Panc1 (cell line): ENCODE measurements at regions not wholly inside any gene's neighbourhood (a gene's known extent, or its start where the extent isn't known, plus 50 kb on each side); places are given as distances from the start of the nearest gene placed in this dataset.

Experiments
- ATAC-seq: fragments of 200-7000 bp; cut with Tn5 transposase; 2 replicates; pipeline ENCODE4 v1.9.1; 2020; ENCODE audit warnings: mild to moderate bottlenecking, moderate library complexity
- BruUV-seq: library from RNA; stranded (reverse); fragments of 400-500 nt; replicated peaks from 2 replicates; lab custom pipeline; 2021; lab: Mats Ljungman, UMichigan
- CTCF ChIA-PET: fragments of 300-600 bp; sonication (Branson Sonifier 250); formaldehyde crosslinking; loops from one replicate; lab custom pipeline; 2022; ENCODE audit warnings: antibody characterized with exemption; lab: Charles Lee
- POLR2A ChIA-PET: fragments of 300-600 bp; sonication (Branson Sonifier 250); formaldehyde crosslinking; loops from one replicate; lab custom pipeline; 2022; ENCODE audit warnings: antibody characterized with exemption; lab: Charles Lee
- DNase-seq: peaks from one replicate; pipeline ENCODE4 v3.0.0-alpha.2; 2010; ENCODE audit warnings: low read depth, low spot score
- H3K27ac ChIP-seq: 2 replicates; pipeline ENCODE4 v1.5.1; 2011; ENCODE audit warnings: mild to moderate bottlenecking, low read length, inconsistent platforms
- H3K27me3 ChIP-seq: fragments of 200-500 bp; sonication (Bioruptor generic); 2 replicates; pipeline ENCODE4 v1.6.0; 2014; ENCODE audit warnings: low read length, inconsistent platforms; ENCODE audit not compliant: control insufficient read depth, insufficient read depth
- H3K36me3 ChIP-seq: fragments of 200-500 bp; sonication (Bioruptor generic); 2 replicates; pipeline ENCODE4 v1.5.1; 2014; ENCODE audit warnings: inconsistent platforms, mild to moderate bottlenecking, low read length, moderate library complexity; ENCODE audit not compliant: control insufficient read depth, insufficient read depth
- H3K4me1 ChIP-seq: 2 replicates; pipeline ENCODE4 v1.5.1; 2011; ENCODE audit warnings: inconsistent platforms, mild to moderate bottlenecking, low read length, moderate library complexity; ENCODE audit not compliant: control insufficient read depth, insufficient read depth
- H3K4me3 ChIP-seq, 2 experiments: 2 replicates each; pipeline ENCODE4 v1.5.1; 2011 to 2012; ENCODE audit warnings: low read depth in 2 of 2, low read length in 2 of 2, mild to moderate bottlenecking in 2 of 2, inconsistent platforms in 1 of 2, moderate library complexity in 1 of 2
- H3K9me3 ChIP-seq: fragments of 200-500 bp; sonication (Bioruptor generic); 2 replicates; pipeline ENCODE4 v1.5.1; 2014; ENCODE audit warnings: low read depth, mild to moderate bottlenecking, inconsistent platforms, low read length, moderate library complexity; ENCODE audit not compliant: control insufficient read depth, insufficient read depth
- CTCF ChIP-seq: fragments of 450-650 bp; IDR thresholded peaks from 2 replicates; pipeline ENCODE4 v1.5.1; 2017; ENCODE audit warnings: mild to moderate bottlenecking
- POLR2AphosphoS5 ChIP-seq: IDR thresholded peaks from 2 replicates; pipeline ENCODE4 v1.6.1; 2012; ENCODE audit warnings: mild to moderate bottlenecking, low read depth, low read length, moderate library complexity
- REST ChIP-seq, 2 experiments: IDR thresholded peaks; 2 replicates each; pipeline ENCODE4 v1.6.1; 2011 to 2012; ENCODE audit warnings: low read depth in 2 of 2, control low read depth in 1 of 2, low read length in 1 of 2, mild to moderate bottlenecking in 1 of 2, moderate library complexity in 1 of 2; ENCODE audit not compliant: insufficient read depth in 1 of 2
- SIN3A ChIP-seq: IDR thresholded peaks from 2 replicates; pipeline ENCODE4 v1.6.1; 2012; ENCODE audit warnings: low read depth, mild to moderate bottlenecking, low read length, moderate library complexity, borderline replicate concordance; ENCODE audit not compliant: insufficient read depth
- TCF7L2 ChIP-seq: IDR thresholded peaks from 2 replicates; pipeline ENCODE4 v1.6.1; 2011; ENCODE audit warnings: mild to moderate bottlenecking, low read depth, low read length, inconsistent platforms
- in situ Hi-C: cut with HindIII; loops from 2 replicates; pipeline ENCODE4 v1.10.0; 2016; ENCODE audit warnings: low sequenced_read_pairs, low pct_unique_long_range_greater_than_20kb
- intact Hi-C: fragments of 100-400 bp; cut with micrococcal nuclease; formaldehyde crosslinking; loops from one replicate; pipeline ENCODE4 v1.10.0; 2022; ENCODE audit not compliant: unreplicated experiment

- Histone ChIP-seq H3K27ac (no peak overlapping the region), H3K4me1 (no peaks in the 10 kb centered on the region), H3K9me3 (no peaks in the 10 kb centered on the region), H3K4me3 (no peak overlapping the region), H3K36me3 (no peaks in the 10 kb centered on the region), H3K27me3 (no peaks in the 10 kb centered on the region)
- ATAC-seq = no peak
- TF ChIP-seq SIN3A = no peak
- TF ChIP-seq POLR2AphosphoS5 = no peak
- TF ChIP-seq TCF7L2 = no peak
- no peak for TF ChIP-seq CTCF
- no peak for TF ChIP-seq REST (IDR thresholded peaks at IDR 0.05; ENCODE audit: insufficient read depth in 1 of 2, low read depth in 2 of 2, low read length in 1 of 2)
- ChIA-PET CTCF (no interaction called here), POLR2A (no interaction called here)
- in situ Hi-C loops (no loop called here), intact Hi-C loops (no loop called here)
- no TSS peak for BruUV-seq
- DNase-seq = no peak
Measured at GRCh38 chrX:124960454-124960853, 359.2 kb upstream of the TEX13C start.

- in situ Hi-C loops (no loop called here), intact Hi-C loops (no loop called here)
- TF ChIP-seq POLR2AphosphoS5 (no peak), REST (IDR thresholded peaks at IDR 0.05; ENCODE audit: insufficient read depth in 1 of 2, low read depth in 2 of 2, low read length in 1 of 2) (no peak), TCF7L2 (no peak), SIN3A (no peak), CTCF (no peak)
- POLR2A ChIA-PET = no interaction called here
- no TSS peak for BruUV-seq
- Histone ChIP-seq H3K36me3 (no peaks in the 10 kb centered on the region), H3K4me1 (no peaks in the 10 kb centered on the region), H3K9me3 (no peaks in the 10 kb centered on the region), H3K27ac (no peak within 1 kb of the TSS), H3K27me3 (no peaks in the 10 kb centered on the region), H3K4me3 (no peak within 1 kb of the TSS)
- CTCF ChIA-PET = no interaction called here
- DNase-seq = no peak
- ATAC-seq = no peak
Measured at GRCh38 chrX:124963717-124964116, 356.0 kb upstream of the TEX13C start, which contains the start of gene TENM1. Gene TENM1, minus strand, starts transcription at chrX:124963817.
